Endothelial cell of umbilical vein (primary cell): ENCODE measurements at regions not wholly inside any gene's neighbourhood (a gene's known extent, or its start where the extent isn't known, plus 50 kb on each side); places are given as distances from the start of the nearest gene placed in this dataset.

Experiments
- BruUV-seq: library from RNA; stranded (reverse); fragments of 400-500 nt; replicated peaks from 2 replicates; lab custom pipeline; 2021; lab: Mats Ljungman, UMichigan
- CTCF ChIA-PET: fragments of 300-600, 350-600 bp; sonication (Branson Sonifier 250); formaldehyde crosslinking; loops from one replicate; lab custom pipeline; 2021; ENCODE audit warnings: antibody characterized with exemption, inconsistent platforms; lab: Charles Lee
- POLR2A ChIA-PET: fragments of 300-600, 350-600 bp; sonication (Branson Sonifier 250); formaldehyde crosslinking; loops from one replicate; lab custom pipeline; 2021; ENCODE audit warnings: antibody characterized with exemption, inconsistent platforms; lab: Charles Lee
- DNase-seq: peaks from one replicate; pipeline ENCODE4 v3.0.0-alpha.2; 2011; ENCODE audit warnings: low read depth, low spot score
- FAIRE-seq: peaks from 2 replicates; lab custom pipeline; 2011; peaks lifted over from hg19 to GRCh38; lab: Jason Lieb, UNC
- H2AFZ ChIP-seq: 2 replicates; pipeline ENCODE4 v1.6.0; 2012; ENCODE audit warnings: low read depth, low read length, control low read depth, inconsistent platforms
- H3K27ac ChIP-seq: 2 replicates; pipeline ENCODE4 v1.5.1; 2011; ENCODE audit warnings: low read depth, mild to moderate bottlenecking, control low read depth, low read length, moderate library complexity; ENCODE audit not compliant: insufficient read depth
- H3K27me3 ChIP-seq, 2 experiments: 2 replicates each; pipeline versions ENCODE4 v1.6.0 to v1.6.1; 2011; ENCODE audit warnings: low read length in 2 of 2, mixed read lengths in 1 of 2; ENCODE audit not compliant: control insufficient read depth in 2 of 2, insufficient read depth in 2 of 2
- H3K36me3 ChIP-seq, 2 experiments: 2 replicates in 1 of 2; 3 replicates in 1 of 2; pipeline ENCODE4 v1.5.1; 2011; ENCODE audit warnings: low read length in 2 of 2, mild to moderate bottlenecking in 1 of 2, moderate library complexity in 1 of 2; ENCODE audit not compliant: control insufficient read depth in 2 of 2, insufficient read depth in 2 of 2; ENCODE audit errors: extremely low read depth in 1 of 2
- H3K4me1 ChIP-seq: 3 replicates; pipeline ENCODE4 v1.5.1; 2011; ENCODE audit warnings: mild to moderate bottlenecking, low read length; ENCODE audit not compliant: control insufficient read depth, insufficient read depth; ENCODE audit errors: extremely low read depth
- H3K4me2 ChIP-seq: 2 replicates; pipeline ENCODE4 v1.6.1; 2011; ENCODE audit warnings: low read length, control low read depth, mixed read lengths; ENCODE audit not compliant: insufficient read depth
- H3K4me3 ChIP-seq, 3 experiments: fragments of 200-600 bp in 1 of 3; sonication (generic), shearing (Covaris generic) in 1 of 3; replicated peaks in 1 of 3; 2 replicates each; pipeline ENCODE4 v1.5.1; 2011 to 2016; ENCODE audit warnings: control low read depth in 3 of 3, low read length in 3 of 3, mild to moderate bottlenecking in 2 of 3, inconsistent platforms in 1 of 3, low read depth in 1 of 3, moderate library complexity in 1 of 3; ENCODE audit not compliant: insufficient read depth in 1 of 3
- H3K79me2 ChIP-seq: 2 replicates; pipeline ENCODE4 v1.6.0; 2012; ENCODE audit warnings: low read length, inconsistent platforms; ENCODE audit not compliant: control insufficient read depth, insufficient read depth
- H3K9ac ChIP-seq: replicated peaks from 2 replicates; pipeline ENCODE3; 2011; ENCODE audit warnings: low read length, control low read depth; ENCODE audit not compliant: insufficient read depth; ENCODE audit errors: extremely low read depth
- H3K9me1 ChIP-seq: replicated peaks from 3 replicates; pipeline ENCODE4 v1.6.0; 2011; ENCODE audit warnings: mild to moderate bottlenecking, low read length; ENCODE audit not compliant: control insufficient read depth, insufficient read depth; ENCODE audit errors: extremely low read depth
- H3K9me3 ChIP-seq: replicated peaks from 2 replicates; pipeline ENCODE4 v1.5.1; 2012; ENCODE audit warnings: low read length, inconsistent platforms; ENCODE audit not compliant: control insufficient read depth, insufficient read depth
- H4K20me1 ChIP-seq: replicated peaks from 2 replicates; pipeline ENCODE3; 2011; ENCODE audit warnings: mild to moderate bottlenecking, low read length; ENCODE audit not compliant: control insufficient read depth, insufficient read depth; ENCODE audit errors: extremely low read depth
- EZH2 ChIP-seq: IDR thresholded peaks from 2 replicates; pipeline ENCODE4 v1.6.1; 2012; ENCODE audit warnings: borderline replicate concordance, low read depth, mild to moderate bottlenecking, moderate library complexity, low read length, inconsistent platforms; ENCODE audit not compliant: severe bottlenecking
- FOS ChIP-seq: IDR thresholded peaks from 2 replicates; pipeline ENCODE4 v1.6.1; 2011; ENCODE audit warnings: mild to moderate bottlenecking, low read length, moderate library complexity, borderline replicate concordance; ENCODE audit not compliant: insufficient read depth
- GATA2 ChIP-seq: IDR thresholded peaks from 2 replicates; pipeline ENCODE4 v1.7.0; 2011; ENCODE audit warnings: low read depth, mild to moderate bottlenecking, moderate library complexity, mixed read lengths, low read length; ENCODE audit not compliant: insufficient read length, insufficient read depth
- JUN ChIP-seq: IDR thresholded peaks from 2 replicates; pipeline ENCODE4 v1.6.1; 2011; ENCODE audit warnings: borderline replicate concordance, low read depth; ENCODE audit not compliant: insufficient read length, insufficient read depth
- MYC ChIP-seq: IDR thresholded peaks from one replicate; pipeline ENCODE4 v1.6.1; 2011; ENCODE audit warnings: mild to moderate bottlenecking, low read depth, low read length
- POLR2A ChIP-seq: IDR thresholded peaks from 2 replicates; pipeline ENCODE4 v1.6.1; 2012; ENCODE audit warnings: low read depth, mild to moderate bottlenecking, control low read depth, low read length
- POLR2AphosphoS5 ChIP-seq: IDR thresholded peaks from 2 replicates; pipeline ENCODE4 v1.6.1; 2012; ENCODE audit warnings: low read depth, mild to moderate bottlenecking, control low read depth, low read length, moderate library complexity; ENCODE audit not compliant: insufficient read depth
- dilution Hi-C: fragments of 300-500 bp; cut with MboI; formaldehyde crosslinking; loops from one replicate; pipeline ENCODE4 v1.15.0; 2019; ENCODE audit warnings: low sequenced_read_pairs; ENCODE audit not compliant: extremely low pct_ligation_motif_present
- intact Hi-C: fragments of 100-400 bp; cut with micrococcal nuclease; formaldehyde crosslinking; loops from one replicate; pipeline ENCODE4 v1.10.0; 2022
- TF ChIP-seq, protein P1 (sequence below), 2 donors: IDR thresholded peaks; 1 replicate in 1 of 2; 2 replicates in 1 of 2; pipeline ENCODE4 v1.5.1; 2011; ENCODE audit warnings: low read length in 2 of 2, mild to moderate bottlenecking in 2 of 2, moderate library complexity in 2 of 2, control low read depth in 1 of 2, inconsistent platforms in 1 of 2, low read depth in 1 of 2; ENCODE audit not compliant: insufficient read depth in 1 of 2; ENCODE audit errors: extremely low read depth in 1 of 2
- TF ChIP-seq, protein P2 (sequence below): IDR thresholded peaks from 2 replicates; pipeline ENCODE4 v1.6.1; 2011; ENCODE audit not compliant: insufficient read depth, insufficient read length

DNA sequence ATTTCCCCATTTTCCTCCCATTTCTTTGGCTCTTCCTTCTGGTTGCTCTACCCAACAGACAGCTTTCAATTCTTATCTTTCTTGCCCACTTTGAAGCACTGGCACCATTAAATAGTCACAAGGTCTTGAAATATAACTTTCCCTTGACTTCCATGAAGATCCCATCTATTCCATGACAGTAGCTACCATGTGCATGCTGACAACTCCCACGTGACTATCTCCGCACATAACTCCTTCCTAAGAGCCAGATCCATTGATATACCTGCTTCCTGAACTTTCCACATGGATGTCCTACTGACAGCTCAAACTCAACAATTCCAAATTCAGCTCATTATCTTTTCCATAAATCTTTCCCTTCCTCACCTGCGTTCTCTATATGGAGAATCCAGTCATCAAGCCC, 101.4 kb downstream of the RIN2 start:
- Histone ChIP-seq H4K20me1 (no peaks in the 10 kb centered on the region), H3K27ac (no peak overlapping the region), H3K36me3 (no peaks in the 10 kb centered on the region), H3K4me2 (no peak overlapping the region), H3K9me3 (no peaks in the 10 kb centered on the region), H3K4me3 (no peak overlapping the region), H3K9me1 (no peaks in the 10 kb centered on the region), H2AFZ (no peak overlapping the region), H3K79me2 (no peaks in the 10 kb centered on the region), H3K4me1 (peaks cover 8% of the 10 kb centered on the region), H3K27me3 (no peaks in the 10 kb centered on the region), H3K9ac (no peak overlapping the region)
- FAIRE-seq (no peak), DNase-seq (no peak)
- ChIA-PET POLR2A (interaction anchor here (1.0 kb wide), 1 partner anchor 30 kb away, joined by 3 read pairs; no protein-coding TSS in a partner anchor), CTCF (interaction anchor here (1.0 to 2.0 kb wide), 2 partner anchors 10 to 15 kb away, joined by 3 to 5 read pairs; no protein-coding TSS in a partner anchor)
- TF ChIP-seq EZH2 (no peak), GATA2 (no peak), MYC (no peak), FOS (no peak), JUN (no peak), POLR2AphosphoS5 (no peak), POLR2A (no peak)
- TF ChIP-seq, protein P1, sequence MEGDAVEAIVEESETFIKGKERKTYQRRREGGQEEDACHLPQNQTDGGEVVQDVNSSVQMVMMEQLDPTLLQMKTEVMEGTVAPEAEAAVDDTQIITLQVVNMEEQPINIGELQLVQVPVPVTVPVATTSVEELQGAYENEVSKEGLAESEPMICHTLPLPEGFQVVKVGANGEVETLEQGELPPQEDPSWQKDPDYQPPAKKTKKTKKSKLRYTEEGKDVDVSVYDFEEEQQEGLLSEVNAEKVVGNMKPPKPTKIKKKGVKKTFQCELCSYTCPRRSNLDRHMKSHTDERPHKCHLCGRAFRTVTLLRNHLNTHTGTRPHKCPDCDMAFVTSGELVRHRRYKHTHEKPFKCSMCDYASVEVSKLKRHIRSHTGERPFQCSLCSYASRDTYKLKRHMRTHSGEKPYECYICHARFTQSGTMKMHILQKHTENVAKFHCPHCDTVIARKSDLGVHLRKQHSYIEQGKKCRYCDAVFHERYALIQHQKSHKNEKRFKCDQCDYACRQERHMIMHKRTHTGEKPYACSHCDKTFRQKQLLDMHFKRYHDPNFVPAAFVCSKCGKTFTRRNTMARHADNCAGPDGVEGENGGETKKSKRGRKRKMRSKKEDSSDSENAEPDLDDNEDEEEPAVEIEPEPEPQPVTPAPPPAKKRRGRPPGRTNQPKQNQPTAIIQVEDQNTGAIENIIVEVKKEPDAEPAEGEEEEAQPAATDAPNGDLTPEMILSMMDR (IDR thresholded peaks at IDR 0.05; ENCODE audit: extremely low read depth in 1 of 2, insufficient read depth in 1 of 2, low read depth in 1 of 2, low read length in 2 of 2): no peak
- TF ChIP-seq, protein P2, sequence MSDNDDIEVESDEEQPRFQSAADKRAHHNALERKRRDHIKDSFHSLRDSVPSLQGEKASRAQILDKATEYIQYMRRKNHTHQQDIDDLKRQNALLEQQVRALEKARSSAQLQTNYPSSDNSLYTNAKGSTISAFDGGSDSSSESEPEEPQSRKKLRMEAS: no peak
- dilution Hi-C loops (no loop called here), intact Hi-C loops (loop anchor here (2.0 kb wide), 1 partner anchor 25 kb away; no protein-coding TSS in a partner anchor)
- no TSS peak for BruUV-seq
